ENCODE measurements at regions not wholly inside any gene's neighbourhood (a gene's known extent, or its start where the extent isn't known, plus 50 kb on each side); places are given as distances from the start of the nearest gene placed in this dataset.

DNA sequence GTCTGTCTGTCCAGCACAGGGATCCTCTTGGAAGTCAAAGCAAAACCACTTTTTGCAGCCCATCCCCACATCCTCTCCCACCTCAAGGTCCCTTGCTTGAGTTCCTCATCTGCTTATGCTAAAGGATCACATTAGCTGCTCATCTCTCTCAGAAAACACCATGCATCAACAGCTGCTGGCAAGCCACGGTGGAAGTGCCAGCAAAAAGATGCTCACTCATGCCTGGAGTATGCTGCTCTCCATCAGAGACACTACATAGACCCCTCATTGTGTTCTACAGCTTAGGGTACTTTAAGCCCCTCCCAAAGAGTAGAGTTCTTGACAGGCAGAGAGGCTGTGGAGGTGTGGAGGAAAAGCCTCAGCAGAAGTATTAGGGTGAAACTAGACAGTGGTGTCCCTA is 94.6 kb upstream of the COL8A1 start:
- TF ChIP-seq, protein P1, sequence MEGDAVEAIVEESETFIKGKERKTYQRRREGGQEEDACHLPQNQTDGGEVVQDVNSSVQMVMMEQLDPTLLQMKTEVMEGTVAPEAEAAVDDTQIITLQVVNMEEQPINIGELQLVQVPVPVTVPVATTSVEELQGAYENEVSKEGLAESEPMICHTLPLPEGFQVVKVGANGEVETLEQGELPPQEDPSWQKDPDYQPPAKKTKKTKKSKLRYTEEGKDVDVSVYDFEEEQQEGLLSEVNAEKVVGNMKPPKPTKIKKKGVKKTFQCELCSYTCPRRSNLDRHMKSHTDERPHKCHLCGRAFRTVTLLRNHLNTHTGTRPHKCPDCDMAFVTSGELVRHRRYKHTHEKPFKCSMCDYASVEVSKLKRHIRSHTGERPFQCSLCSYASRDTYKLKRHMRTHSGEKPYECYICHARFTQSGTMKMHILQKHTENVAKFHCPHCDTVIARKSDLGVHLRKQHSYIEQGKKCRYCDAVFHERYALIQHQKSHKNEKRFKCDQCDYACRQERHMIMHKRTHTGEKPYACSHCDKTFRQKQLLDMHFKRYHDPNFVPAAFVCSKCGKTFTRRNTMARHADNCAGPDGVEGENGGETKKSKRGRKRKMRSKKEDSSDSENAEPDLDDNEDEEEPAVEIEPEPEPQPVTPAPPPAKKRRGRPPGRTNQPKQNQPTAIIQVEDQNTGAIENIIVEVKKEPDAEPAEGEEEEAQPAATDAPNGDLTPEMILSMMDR (IDR thresholded peaks at IDR 0.05; ENCODE audit: control insufficient read depth, extremely low read depth, insufficient read depth), result no peak
- DNase-seq (ENCODE audit: low read depth), result no peak
- H3K4me3 ChIP-seq (ENCODE audit: low read depth, low read length), result no peak overlapping the region

DNA sequence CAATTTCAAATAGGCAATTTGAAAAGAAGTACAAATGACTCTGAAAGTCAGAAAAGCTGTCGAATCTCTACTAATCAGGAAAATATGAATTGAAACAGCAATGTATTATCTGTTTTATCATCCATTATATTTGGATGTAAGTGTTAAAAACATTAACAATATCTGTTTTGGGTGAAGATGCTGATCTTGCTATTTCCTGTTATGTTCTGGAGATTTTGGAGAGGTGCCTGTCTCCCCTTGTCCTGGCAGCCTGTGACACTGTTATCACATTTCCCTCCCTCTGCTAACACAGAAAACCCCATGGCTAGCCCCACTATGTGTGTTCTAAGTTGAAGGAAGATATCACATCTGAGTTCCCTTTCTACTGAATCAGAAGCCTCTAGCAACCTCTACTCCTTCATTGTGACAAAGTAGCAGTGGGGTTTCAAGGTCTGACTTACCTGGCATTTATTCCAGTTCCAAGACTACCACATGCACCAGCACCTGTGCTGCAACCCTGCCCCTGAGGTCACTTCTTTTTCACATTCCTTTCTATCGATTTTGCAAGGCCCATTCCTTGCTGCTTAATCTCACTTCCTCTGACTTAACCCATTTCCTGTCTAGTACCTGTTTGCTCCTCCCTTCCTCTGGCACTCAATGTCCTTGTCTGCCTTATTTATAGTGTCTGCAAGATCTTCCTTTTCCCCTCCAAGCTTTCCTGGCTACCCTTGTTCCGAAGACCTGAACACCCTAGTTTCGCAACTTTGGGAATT is 95.5 kb upstream of the COL8A1 start:
- no peak for DNase-seq (ENCODE audit: low read depth)
- no peak overlapping the region for H3K4me3 ChIP-seq (ENCODE audit: low read depth, low read length)
- TF ChIP-seq, protein P1 (IDR thresholded peaks at IDR 0.05; ENCODE audit: control insufficient read depth, extremely low read depth, insufficient read depth), result no peak

DNA sequence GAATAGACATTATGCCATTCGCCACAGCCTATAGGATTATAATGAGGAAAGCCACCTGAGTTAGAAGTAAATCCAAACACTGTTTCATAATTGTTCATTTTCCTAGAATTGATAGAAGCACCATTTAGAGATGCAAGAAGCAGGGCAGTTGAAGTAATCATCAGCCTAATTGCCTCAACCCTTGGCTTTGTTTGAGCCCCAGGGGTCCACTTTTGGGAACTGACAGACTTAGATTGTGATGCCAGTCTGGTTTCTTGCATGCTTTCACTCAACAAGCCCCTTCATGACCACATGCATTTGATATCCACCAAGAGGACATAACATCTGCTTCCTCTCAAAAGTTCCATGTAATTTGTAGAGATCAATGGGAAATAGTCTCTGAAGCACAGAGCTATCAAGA is 97.2 kb upstream of the COL8A1 start:
- TF ChIP-seq, protein P1 (IDR thresholded peaks at IDR 0.05; ENCODE audit: control insufficient read depth, extremely low read depth, insufficient read depth), result no peak
- no peak for DNase-seq (ENCODE audit: low read depth)
- no peak overlapping the region for H3K4me3 ChIP-seq (ENCODE audit: low read depth, low read length)

GRCh38 chr3:99537416-99537815 is 101.0 kb upstream of the COL8A1 start:
- no peak for DNase-seq (ENCODE audit: low read depth)
- TF ChIP-seq, protein P1 (IDR thresholded peaks at IDR 0.05; ENCODE audit: control insufficient read depth, extremely low read depth, insufficient read depth), result no peak
- no peak overlapping the region for H3K4me3 ChIP-seq (ENCODE audit: low read depth, low read length)

DNA sequence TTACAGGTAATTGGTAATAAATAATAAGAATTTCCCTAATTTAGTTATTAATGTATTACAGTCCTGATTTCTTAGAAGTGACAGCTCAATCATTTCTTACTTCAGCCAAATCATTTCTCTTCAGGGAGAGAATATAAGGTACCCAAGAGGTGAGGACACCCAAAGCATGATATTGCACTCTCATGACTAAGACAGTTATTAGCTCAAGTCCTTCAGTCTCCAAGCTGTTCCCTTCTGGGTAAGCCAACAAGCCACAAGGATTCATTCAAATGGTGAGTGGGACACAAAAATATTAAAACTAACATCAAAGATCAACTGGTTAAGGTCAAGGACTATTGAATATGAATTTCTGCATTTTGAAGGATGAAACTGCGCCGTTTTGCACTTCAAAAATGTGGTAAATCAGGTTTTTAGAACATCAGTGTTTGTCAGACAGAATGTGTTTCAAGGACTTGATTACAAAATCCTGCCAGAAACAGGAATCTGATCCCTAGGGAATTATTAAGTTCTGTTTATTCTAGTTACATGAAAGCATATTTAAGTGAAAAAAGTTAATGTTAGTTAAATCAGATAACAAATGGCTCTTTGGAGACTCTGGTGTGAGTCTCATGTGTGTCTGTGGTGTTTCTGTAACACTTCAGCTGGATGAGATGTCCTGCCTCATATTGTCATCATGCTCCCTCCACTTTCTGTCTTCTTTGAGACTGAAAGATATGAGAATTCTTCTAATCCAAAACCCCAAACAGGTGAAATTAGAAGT is 101.7 kb upstream of the COL8A1 start:
- no peak for DNase-seq (ENCODE audit: low read depth)
- no peak overlapping the region for H3K4me3 ChIP-seq (ENCODE audit: low read depth, low read length)
- TF ChIP-seq, protein P1 (IDR thresholded peaks at IDR 0.05; ENCODE audit: control insufficient read depth, extremely low read depth, insufficient read depth), result no peak

DNA sequence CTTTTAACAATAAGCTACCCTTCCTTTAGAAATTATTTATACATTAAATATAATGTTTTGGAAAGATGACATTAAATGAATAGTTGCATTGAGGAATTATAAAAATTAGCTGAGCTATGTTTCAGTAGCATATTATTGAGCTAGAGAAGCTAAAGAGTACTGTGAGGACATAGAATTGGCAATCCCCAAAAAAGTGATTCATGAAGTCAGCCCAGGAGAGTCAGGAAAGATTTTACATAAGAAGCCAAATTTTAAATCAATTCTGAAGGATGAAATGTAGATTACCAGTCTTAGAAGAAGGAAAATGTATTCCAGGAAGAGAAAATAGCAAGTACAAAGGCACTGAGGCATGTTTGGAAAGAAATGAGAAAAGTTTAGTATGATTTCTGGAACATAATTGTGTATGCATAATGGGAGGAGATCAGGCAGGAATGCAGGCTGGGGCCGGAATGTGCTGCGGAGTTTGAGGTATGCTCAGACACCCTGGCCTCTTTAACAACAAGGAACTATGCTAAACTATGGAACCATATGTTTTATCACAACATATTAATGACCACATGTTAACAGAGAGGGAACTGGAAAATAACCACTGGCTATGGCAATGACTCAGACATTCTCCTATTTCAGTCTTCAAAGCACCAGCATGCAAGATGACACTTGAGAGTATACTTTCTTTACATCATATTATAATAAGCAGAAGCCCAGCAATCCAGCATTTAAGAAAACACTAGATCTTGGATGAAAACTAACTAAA is 103.3 kb upstream of the COL8A1 start:
- DNase-seq (ENCODE audit: low read depth), result no peak
- TF ChIP-seq, protein P1 (IDR thresholded peaks at IDR 0.05; ENCODE audit: control insufficient read depth, extremely low read depth, insufficient read depth), result no peak

More for the DNA sequence above, 103.3 kb upstream of the COL8A1 start:
- H3K4me3 ChIP-seq (ENCODE audit: low read depth, low read length), result no peak overlapping the region

Data from LNCaP clone FGC (cell line).